ENCODE measurements at regions not wholly inside any gene's neighbourhood (a gene's known extent, or its start where the extent isn't known, plus 50 kb on each side); places are given as distances from the start of the nearest gene placed in this dataset.

- no peaks in the 10 kb centered on the region for H3K27me3 ChIP-seq (ENCODE audit: control insufficient read depth in 3 of 3, insufficient read depth in 3 of 3, low read depth in 1 of 3, low read length in 3 of 3)
- no peak overlapping the region for H3K14ac ChIP-seq (ENCODE audit: low read length)
- H3K4me1 ChIP-seq (ENCODE audit: control insufficient read depth in 2 of 2, insufficient read depth in 1 of 2, low read depth in 1 of 2, low read length in 2 of 2), result no peaks in the 10 kb centered on the region
- H3K4me2 ChIP-seq (ENCODE audit: insufficient read depth, low read length, poor library complexity, severe bottlenecking), result no peak overlapping the region
- H3K27ac ChIP-seq (replicated peaks; ENCODE audit: low read length), result no peak overlapping the region
- no peak overlapping the region for H2AFZ ChIP-seq (ENCODE audit: low read length)
- H3K18ac ChIP-seq (ENCODE audit: low read length), result no peak overlapping the region
- H3K9me3 ChIP-seq (replicated peaks in 1 of 2; ENCODE audit: control insufficient read depth in 2 of 2, insufficient read depth in 1 of 2, low read depth in 1 of 2, low read length in 2 of 2), result no peaks in the 10 kb centered on the region
- H3K4me3 ChIP-seq (ENCODE audit: low read length in 2 of 2), result no peak overlapping the region
- H3K36me3 ChIP-seq (replicated peaks in 1 of 2; ENCODE audit: control insufficient read depth in 2 of 2, insufficient read depth in 2 of 2, low read length in 2 of 2), result no peaks in the 10 kb centered on the region
- no peak overlapping the region for H3K9ac ChIP-seq (ENCODE audit: low read depth, low read length, poor library complexity)
- H2BK12ac ChIP-seq (ENCODE audit: low read length), result no peak overlapping the region
- DNase-seq (ENCODE audit: low spot score), result no peak
- H4K8ac ChIP-seq (ENCODE audit: low read depth, low read length), result no peak overlapping the region
- no peak overlapping the region for H3K23ac ChIP-seq (ENCODE audit: low read depth, low read length, poor library complexity)
- H3K79me1 ChIP-seq (ENCODE audit: low read depth, low read length), result no peaks in the 10 kb centered on the region
- H3K4ac ChIP-seq (ENCODE audit: low read length), result no peak overlapping the region
- H2AK5ac ChIP-seq (ENCODE audit: low read depth, low read length), result no peak overlapping the region
- H2BK120ac ChIP-seq (ENCODE audit: low read depth, low read length), result no peak overlapping the region
- H4K91ac ChIP-seq (ENCODE audit: low read depth, low read length, poor library complexity), result no peak overlapping the region
- no peak overlapping the region for H2BK5ac ChIP-seq (ENCODE audit: low read length)
- WGBS, 2 donors (ENCODE audit: extremely low coverage in 2 of 2, insufficient read length in 2 of 2, insufficient replicate concordance in 1 of 2), result no CpG with 5 or more reads among the region's 4 CpGs
- H2BK15ac ChIP-seq (ENCODE audit: low read length), result no peak overlapping the region
Measured at GRCh38 chr11:23006730-23007129, 146.5 kb upstream of the CCDC179 start.

- no peak overlapping the region for H3K4ac ChIP-seq (ENCODE audit: low read length)
- H2BK12ac ChIP-seq (ENCODE audit: low read length), result no peak overlapping the region
- no peak overlapping the region for H3K4me3 ChIP-seq (ENCODE audit: low read length in 2 of 2)
- no peak for DNase-seq (ENCODE audit: low spot score)
- no peak overlapping the region for H2BK5ac ChIP-seq (ENCODE audit: low read length)
- H3K14ac ChIP-seq (ENCODE audit: low read length), result no peak overlapping the region
- H3K4me2 ChIP-seq (ENCODE audit: insufficient read depth, low read length, poor library complexity, severe bottlenecking), result no peak overlapping the region
- H3K23ac ChIP-seq (ENCODE audit: low read depth, low read length, poor library complexity), result no peak overlapping the region
- H2BK15ac ChIP-seq (ENCODE audit: low read length), result no peak overlapping the region
- H3K79me1 ChIP-seq (ENCODE audit: low read depth, low read length), result no peaks in the 10 kb centered on the region
- no peaks in the 10 kb centered on the region for H3K36me3 ChIP-seq (replicated peaks in 1 of 2; ENCODE audit: control insufficient read depth in 2 of 2, insufficient read depth in 2 of 2, low read length in 2 of 2)
- H4K91ac ChIP-seq (ENCODE audit: low read depth, low read length, poor library complexity), result no peak overlapping the region
- H4K8ac ChIP-seq (ENCODE audit: low read depth, low read length), result no peak overlapping the region
- no peaks in the 10 kb centered on the region for H3K27me3 ChIP-seq (ENCODE audit: control insufficient read depth in 3 of 3, insufficient read depth in 3 of 3, low read depth in 1 of 3, low read length in 3 of 3)
- no peak overlapping the region for H2BK120ac ChIP-seq (ENCODE audit: low read depth, low read length)
- no peak overlapping the region for H2AFZ ChIP-seq (ENCODE audit: low read length)
- no peak overlapping the region for H3K9ac ChIP-seq (ENCODE audit: low read depth, low read length, poor library complexity)
- H3K18ac ChIP-seq (ENCODE audit: low read length), result no peak overlapping the region
- H3K4me1 ChIP-seq (ENCODE audit: control insufficient read depth in 2 of 2, insufficient read depth in 1 of 2, low read depth in 1 of 2, low read length in 2 of 2), result no peaks in the 10 kb centered on the region
- no peaks in the 10 kb centered on the region for H3K9me3 ChIP-seq (replicated peaks in 1 of 2; ENCODE audit: control insufficient read depth in 2 of 2, insufficient read depth in 1 of 2, low read depth in 1 of 2, low read length in 2 of 2)
- no peak overlapping the region for H3K27ac ChIP-seq (replicated peaks; ENCODE audit: low read length)
- H2AK5ac ChIP-seq (ENCODE audit: low read depth, low read length), result no peak overlapping the region
Measured at GRCh38 chr11:23010790-23011335, 150.6 kb upstream of the CCDC179 start.

- no peak for DNase-seq (ENCODE audit: low spot score)
- WGBS, 2 donors (ENCODE audit: extremely low coverage in 2 of 2, insufficient read length in 2 of 2, insufficient replicate concordance in 1 of 2), result no CpG with 5 or more reads among the region's 2 CpGs
- no peaks in the 10 kb centered on the region for H3K9me3 ChIP-seq (replicated peaks in 1 of 2; ENCODE audit: control insufficient read depth in 2 of 2, insufficient read depth in 1 of 2, low read depth in 1 of 2, low read length in 2 of 2)
- no peak overlapping the region for H2AFZ ChIP-seq (ENCODE audit: low read length)
- H4K91ac ChIP-seq (ENCODE audit: low read depth, low read length, poor library complexity), result no peak overlapping the region
- H3K4me1 ChIP-seq (ENCODE audit: control insufficient read depth in 2 of 2, insufficient read depth in 1 of 2, low read depth in 1 of 2, low read length in 2 of 2), result no peaks in the 10 kb centered on the region
- H3K4me2 ChIP-seq (ENCODE audit: insufficient read depth, low read length, poor library complexity, severe bottlenecking), result no peak overlapping the region
- no peak overlapping the region for H3K4me3 ChIP-seq (ENCODE audit: low read length in 2 of 2)
- H3K36me3 ChIP-seq (replicated peaks in 1 of 2; ENCODE audit: control insufficient read depth in 2 of 2, insufficient read depth in 2 of 2, low read length in 2 of 2), result no peaks in the 10 kb centered on the region
- H3K18ac ChIP-seq (ENCODE audit: low read length), result no peak overlapping the region
- no peak overlapping the region for H3K27ac ChIP-seq (replicated peaks; ENCODE audit: low read length)
- H3K79me1 ChIP-seq (ENCODE audit: low read depth, low read length), result no peaks in the 10 kb centered on the region
- H3K23ac ChIP-seq (ENCODE audit: low read depth, low read length, poor library complexity), result no peak overlapping the region
- no peak overlapping the region for H3K14ac ChIP-seq (ENCODE audit: low read length)
- H2AK5ac ChIP-seq (ENCODE audit: low read depth, low read length), result no peak overlapping the region
- no peak overlapping the region for H2BK15ac ChIP-seq (ENCODE audit: low read length)
- H2BK120ac ChIP-seq (ENCODE audit: low read depth, low read length), result no peak overlapping the region
- no peak overlapping the region for H4K8ac ChIP-seq (ENCODE audit: low read depth, low read length)
- no peak overlapping the region for H3K9ac ChIP-seq (ENCODE audit: low read depth, low read length, poor library complexity)
- H3K4ac ChIP-seq (ENCODE audit: low read length), result no peak overlapping the region
- no peak overlapping the region for H2BK12ac ChIP-seq (ENCODE audit: low read length)
- H2BK5ac ChIP-seq (ENCODE audit: low read length), result no peak overlapping the region
- no peaks in the 10 kb centered on the region for H3K27me3 ChIP-seq (ENCODE audit: control insufficient read depth in 3 of 3, insufficient read depth in 3 of 3, low read depth in 1 of 3, low read length in 3 of 3)
Measured at GRCh38 chr11:23012930-23013329, 152.7 kb upstream of the CCDC179 start.

- WGBS, 2 donors (ENCODE audit: extremely low coverage in 2 of 2, insufficient read length in 2 of 2, insufficient replicate concordance in 1 of 2), result no CpG with 5 or more reads among the region's 5 CpGs
- H3K79me1 ChIP-seq (ENCODE audit: low read depth, low read length), result no peaks in the 10 kb centered on the region
- no peak overlapping the region for H3K4ac ChIP-seq (ENCODE audit: low read length)
- H2AFZ ChIP-seq (ENCODE audit: low read length), result no peak overlapping the region
- no peak overlapping the region for H3K4me2 ChIP-seq (ENCODE audit: insufficient read depth, low read length, poor library complexity, severe bottlenecking)
- no peaks in the 10 kb centered on the region for H3K36me3 ChIP-seq (replicated peaks in 1 of 2; ENCODE audit: control insufficient read depth in 2 of 2, insufficient read depth in 2 of 2, low read length in 2 of 2)
- H2BK120ac ChIP-seq (ENCODE audit: low read depth, low read length), result no peak overlapping the region
- no peak overlapping the region for H2BK12ac ChIP-seq (ENCODE audit: low read length)
- H2BK15ac ChIP-seq (ENCODE audit: low read length), result no peak overlapping the region
- H2BK5ac ChIP-seq (ENCODE audit: low read length), result no peak overlapping the region
- H3K27me3 ChIP-seq (ENCODE audit: control insufficient read depth in 3 of 3, insufficient read depth in 3 of 3, low read depth in 1 of 3, low read length in 3 of 3), result no peaks in the 10 kb centered on the region
- no peak overlapping the region for H3K14ac ChIP-seq (ENCODE audit: low read length)
- H3K18ac ChIP-seq (ENCODE audit: low read length), result no peak overlapping the region
- no peak overlapping the region for H3K23ac ChIP-seq (ENCODE audit: low read depth, low read length, poor library complexity)
- no peak overlapping the region for H3K27ac ChIP-seq (replicated peaks; ENCODE audit: low read length)
- no peaks in the 10 kb centered on the region for H3K4me1 ChIP-seq (ENCODE audit: control insufficient read depth in 2 of 2, insufficient read depth in 1 of 2, low read depth in 1 of 2, low read length in 2 of 2)
- H3K4me3 ChIP-seq (ENCODE audit: low read length in 2 of 2), result no peak overlapping the region
- no peak overlapping the region for H4K8ac ChIP-seq (ENCODE audit: low read depth, low read length)
- no peak overlapping the region for H2AK5ac ChIP-seq (ENCODE audit: low read depth, low read length)
- H3K9me3 ChIP-seq (replicated peaks in 1 of 2; ENCODE audit: control insufficient read depth in 2 of 2, insufficient read depth in 1 of 2, low read depth in 1 of 2, low read length in 2 of 2), result no peaks in the 10 kb centered on the region
- no peak overlapping the region for H4K91ac ChIP-seq (ENCODE audit: low read depth, low read length, poor library complexity)
- H3K9ac ChIP-seq (ENCODE audit: low read depth, low read length, poor library complexity), result no peak overlapping the region
- DNase-seq (ENCODE audit: low spot score), result no peak
Measured at GRCh38 chr11:23013509-23013908, 153.2 kb upstream of the CCDC179 start.
